Central memory CD8-positive, alpha-beta T cell (primary cell): ENCODE measurements at regions not wholly inside any gene's neighbourhood (a gene's known extent, or its start where the extent isn't known, plus 50 kb on each side); places are given as distances from the start of the nearest gene placed in this dataset.

Source experiments
- ATAC-seq: fragments of 150-1000 bp; cut with Tn5 transposase; replicated peaks from 2 replicates; pipeline ENCODE4 v1.10.0; 2022; ENCODE audit warnings: mild to moderate bottlenecking, moderate FRiP score, moderate number of reproducible peaks; ENCODE audit not compliant: poor library complexity, severe bottlenecking; ENCODE audit errors: extremely low read depth
- DNase-seq, 2 donors: peaks; one replicate each; pipeline ENCODE4 v3.0.0; 2021; ENCODE audit warnings: low spot score in 2 of 2
- H3K27ac Mint-ChIP-seq: one replicate; pipeline ENCODE4 v1.8.0; 2022; ENCODE audit warnings: low read depth, mild to moderate bottlenecking, moderate library complexity, mixed read lengths
- H3K27me3 Mint-ChIP-seq: one replicate; pipeline ENCODE4 v1.8.0; 2022; ENCODE audit warnings: mixed read lengths
- H3K36me3 Mint-ChIP-seq: one replicate; pipeline ENCODE4 v1.8.0; 2022; ENCODE audit warnings: mild to moderate bottlenecking, moderate library complexity, mixed read lengths; ENCODE audit not compliant: insufficient read depth
- H3K4me1 Mint-ChIP-seq: one replicate; pipeline ENCODE4 v1.8.0; 2022; ENCODE audit warnings: mixed read lengths
- H3K4me3 Mint-ChIP-seq: one replicate; pipeline ENCODE4 v1.8.0; 2022; ENCODE audit warnings: mild to moderate bottlenecking, moderate library complexity, mixed read lengths
- H3K9me3 Mint-ChIP-seq: one replicate; pipeline ENCODE4 v1.8.0; 2022; ENCODE audit warnings: mixed read lengths

GRCh38 chr1:61536174-61537108 is 188.5 kb downstream of the TM2D1 start:
- Mint-ChIP-seq H3K27ac (no peak overlapping the region), H3K9me3 (no peaks in the 10 kb centered on the region), H3K4me1 (no peaks in the 10 kb centered on the region), H3K36me3 (no peaks in the 10 kb centered on the region), H3K27me3 (no peaks in the 10 kb centered on the region), H3K4me3 (no peak overlapping the region)
- no peak for ATAC-seq
- no peak for DNase-seq

GRCh38 chr1:61534847-61535246 is 190.1 kb downstream of the TM2D1 start:
- Mint-ChIP-seq H3K4me1 (no peaks in the 10 kb centered on the region), H3K4me3 (no peak overlapping the region), H3K27ac (no peak overlapping the region), H3K27me3 (no peaks in the 10 kb centered on the region), H3K36me3 (no peaks in the 10 kb centered on the region), H3K9me3 (no peaks in the 10 kb centered on the region)
- ATAC-seq, result no peak
- no peak for DNase-seq

- no peaks in the 10 kb centered on the region for H3K27me3 Mint-ChIP-seq
- no peak overlapping the region for H3K4me3 Mint-ChIP-seq
- no peaks in the 10 kb centered on the region for H3K9me3 Mint-ChIP-seq
- no peak overlapping the region for H3K27ac Mint-ChIP-seq
- ATAC-seq (no peak), DNase-seq (no peak)
- no peaks in the 10 kb centered on the region for H3K36me3 Mint-ChIP-seq
- H3K4me1 Mint-ChIP-seq, result no peaks in the 10 kb centered on the region
Measured at GRCh38 chr1:61533546-61533945, 191.4 kb downstream of the TM2D1 start.

GRCh38 chr1:61531716-61532115 is 193.2 kb downstream of the TM2D1 start:
- no peak overlapping the region for H3K27ac Mint-ChIP-seq
- DNase-seq (no peak), ATAC-seq (no peak)
- H3K36me3 Mint-ChIP-seq, result no peaks in the 10 kb centered on the region
- H3K27me3 Mint-ChIP-seq, result peaks cover 2% of the 10 kb centered on the region
- no peaks in the 10 kb centered on the region for H3K4me1 Mint-ChIP-seq
- H3K4me3 Mint-ChIP-seq, result no peak overlapping the region
- H3K9me3 Mint-ChIP-seq, result no peaks in the 10 kb centered on the region

DNA sequence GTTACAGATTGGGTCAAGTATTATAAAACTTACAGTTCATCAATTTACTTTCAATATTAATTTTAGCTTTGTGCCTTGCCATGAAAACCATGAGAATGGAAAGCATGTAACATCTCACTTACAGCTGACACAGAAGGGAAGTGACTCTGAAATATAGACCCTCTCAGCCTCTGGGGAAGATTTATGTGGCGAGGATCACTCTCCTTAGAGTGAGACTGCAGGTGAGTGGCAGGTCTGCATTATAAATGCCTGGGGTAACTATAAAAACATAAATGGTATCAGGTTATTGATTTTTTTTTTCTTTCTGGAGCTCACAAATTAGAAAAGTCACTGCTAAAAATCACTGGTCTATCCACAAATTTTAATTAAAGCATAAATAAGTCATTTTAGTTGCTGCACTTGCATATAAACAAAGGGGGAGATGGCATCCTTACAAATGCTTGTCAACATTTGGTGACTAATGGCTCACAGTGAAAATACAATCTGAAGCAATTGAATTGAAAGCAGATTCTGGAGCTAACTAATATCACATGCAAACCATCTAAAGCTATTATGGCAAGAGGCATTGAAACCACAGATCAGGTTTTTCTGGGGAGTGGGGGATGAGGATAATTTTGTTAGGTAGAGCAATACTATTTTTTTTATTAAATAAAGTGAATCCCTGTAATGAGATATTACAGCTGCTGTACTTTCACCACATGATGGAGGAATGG is 200.9 kb downstream of the TM2D1 start:
- no peak overlapping the region for H3K27ac Mint-ChIP-seq
- H3K36me3 Mint-ChIP-seq, result peaks cover 1% of the 10 kb centered on the region
- no peak overlapping the region for H3K4me3 Mint-ChIP-seq
- H3K27me3 Mint-ChIP-seq, result peaks cover 30% of the 10 kb centered on the region
- ATAC-seq (no peak), DNase-seq (no peak)
- no peaks in the 10 kb centered on the region for H3K9me3 Mint-ChIP-seq
- H3K4me1 Mint-ChIP-seq, result no peaks in the 10 kb centered on the region

DNA sequence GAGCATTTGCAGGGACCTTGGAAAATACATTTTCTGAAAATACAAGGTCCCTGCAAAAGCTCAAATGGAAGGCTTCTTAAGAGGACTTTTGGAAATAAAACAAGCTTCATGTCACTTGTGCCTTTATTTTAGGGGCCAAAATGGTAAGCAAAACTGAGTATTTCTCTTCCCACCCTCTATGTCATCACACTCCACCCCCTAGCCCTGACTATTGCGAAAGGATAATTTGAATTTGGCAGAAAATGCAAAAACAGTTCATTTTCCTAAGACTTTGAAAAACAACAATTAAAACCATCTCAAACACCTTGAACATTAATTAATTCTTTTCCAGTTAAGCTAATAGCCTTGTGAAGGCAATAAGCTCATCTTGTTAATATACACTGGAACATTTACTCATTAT is 201.7 kb downstream of the TM2D1 start:
- no peaks in the 10 kb centered on the region for H3K9me3 Mint-ChIP-seq
- no peak for DNase-seq
- no peak overlapping the region for H3K4me3 Mint-ChIP-seq
- H3K27me3 Mint-ChIP-seq, result peaks cover 30% of the 10 kb centered on the region
- H3K27ac Mint-ChIP-seq, result no peak overlapping the region
- H3K4me1 Mint-ChIP-seq, result no peaks in the 10 kb centered on the region
- no peak for ATAC-seq
- peaks cover 1% of the 10 kb centered on the region for H3K36me3 Mint-ChIP-seq

DNA sequence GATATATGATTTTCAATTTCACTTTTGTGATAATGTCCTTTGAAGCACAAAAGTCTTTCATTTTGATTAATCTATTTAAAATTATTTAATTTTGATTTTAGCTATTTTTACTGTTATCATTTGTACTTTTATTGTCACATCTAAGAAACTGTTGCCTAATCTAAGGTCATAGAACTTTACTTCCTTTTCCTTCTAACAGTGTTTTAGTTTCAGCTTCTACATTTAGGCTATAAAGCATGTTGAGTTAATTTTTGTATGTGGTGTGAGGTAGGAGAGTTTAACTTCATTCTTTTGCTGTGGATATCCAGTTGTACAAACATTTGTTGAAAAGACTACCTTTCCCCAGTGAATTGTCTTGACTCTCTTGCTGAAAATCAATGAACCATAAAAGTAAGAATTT is 204.5 kb downstream of the TM2D1 start:
- H3K27ac Mint-ChIP-seq, result no peak overlapping the region
- H3K4me1 Mint-ChIP-seq, result no peaks in the 10 kb centered on the region
- H3K36me3 Mint-ChIP-seq, result peaks cover 1% of the 10 kb centered on the region
- DNase-seq (no peak), ATAC-seq (no peak)
- no peaks in the 10 kb centered on the region for H3K9me3 Mint-ChIP-seq
- no peak overlapping the region for H3K4me3 Mint-ChIP-seq
- peaks cover 22% of the 10 kb centered on the region for H3K27me3 Mint-ChIP-seq

DNA sequence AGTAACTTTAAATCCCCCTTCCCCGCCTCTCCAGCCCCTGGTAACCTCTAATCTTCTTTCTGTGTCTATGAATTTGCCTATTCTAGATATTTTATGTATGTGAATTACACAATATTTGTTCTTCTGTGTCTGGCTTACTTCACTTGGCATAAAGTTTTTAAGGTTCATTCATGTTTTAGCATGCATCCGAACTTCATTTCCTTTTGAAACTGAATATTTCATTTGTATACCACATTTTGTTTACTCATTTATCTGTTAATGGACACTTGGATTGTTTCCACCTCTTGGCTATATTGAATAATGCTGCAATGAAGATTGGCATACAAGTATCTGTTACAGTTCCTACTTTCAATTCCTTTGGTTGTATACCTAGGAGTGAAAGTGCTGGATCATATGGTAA is 205.3 kb downstream of the TM2D1 start:
- Mint-ChIP-seq H3K27me3 (peaks cover 15% of the 10 kb centered on the region), H3K27ac (no peak overlapping the region), H3K9me3 (no peaks in the 10 kb centered on the region), H3K4me3 (no peak overlapping the region), H3K36me3 (peaks cover 1% of the 10 kb centered on the region), H3K4me1 (no peaks in the 10 kb centered on the region)
- ATAC-seq (no peak), DNase-seq (no peak)

GRCh38 chr1:61518670-61519400 is 206.1 kb downstream of the TM2D1 start:
- H3K36me3 Mint-ChIP-seq, result no peaks in the 10 kb centered on the region
- ATAC-seq (no peak), DNase-seq (no peak)
- no peak overlapping the region for H3K27ac Mint-ChIP-seq
- no peaks in the 10 kb centered on the region for H3K4me1 Mint-ChIP-seq
- no peaks in the 10 kb centered on the region for H3K9me3 Mint-ChIP-seq
- H3K4me3 Mint-ChIP-seq, result no peak overlapping the region
- peaks cover 7% of the 10 kb centered on the region for H3K27me3 Mint-ChIP-seq

- no peaks in the 10 kb centered on the region for H3K36me3 Mint-ChIP-seq
- no peak overlapping the region for H3K4me3 Mint-ChIP-seq
- H3K4me1 Mint-ChIP-seq, result no peaks in the 10 kb centered on the region
- DNase-seq (no peak), ATAC-seq (no peak)
- no peaks in the 10 kb centered on the region for H3K9me3 Mint-ChIP-seq
- H3K27ac Mint-ChIP-seq, result no peak overlapping the region
- H3K27me3 Mint-ChIP-seq, result no peaks in the 10 kb centered on the region
Measured at GRCh38 chr1:61517345-61517744, 207.6 kb downstream of the TM2D1 start.

DNA sequence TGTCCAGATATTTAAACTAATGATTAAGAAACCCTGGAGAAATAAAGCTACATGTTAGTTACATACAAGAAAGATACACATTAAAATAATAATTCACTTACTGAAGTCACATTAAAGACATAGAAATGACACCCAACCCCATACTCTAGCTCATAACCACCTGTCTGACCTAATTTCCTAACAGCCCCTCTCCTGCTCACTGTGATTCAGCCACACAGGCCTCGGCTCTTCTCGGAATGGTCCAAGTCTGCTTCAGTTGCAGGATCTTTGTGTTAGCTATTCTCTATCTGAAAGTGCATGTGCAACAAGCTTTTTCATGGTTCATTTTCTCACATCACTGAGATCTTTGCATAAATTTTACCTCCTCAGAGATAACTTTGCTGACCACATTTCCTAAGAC is 209.8 kb downstream of the TM2D1 start:
- Mint-ChIP-seq H3K27ac (no peak overlapping the region), H3K36me3 (no peaks in the 10 kb centered on the region), H3K4me3 (no peak overlapping the region), H3K9me3 (no peaks in the 10 kb centered on the region), H3K27me3 (no peaks in the 10 kb centered on the region), H3K4me1 (no peaks in the 10 kb centered on the region)
- DNase-seq (no peak), ATAC-seq (no peak)
